ENCODE measurements at regions not wholly inside any gene's neighbourhood (a gene's known extent, or its start where the extent isn't known, plus 50 kb on each side); places are given as distances from the start of the nearest gene placed in this dataset. TPM values are rescaled to one million over a fixed set of nuclear protein-coding genes. Genes with fewer than 3 reads are reported as not detected.

DNA sequence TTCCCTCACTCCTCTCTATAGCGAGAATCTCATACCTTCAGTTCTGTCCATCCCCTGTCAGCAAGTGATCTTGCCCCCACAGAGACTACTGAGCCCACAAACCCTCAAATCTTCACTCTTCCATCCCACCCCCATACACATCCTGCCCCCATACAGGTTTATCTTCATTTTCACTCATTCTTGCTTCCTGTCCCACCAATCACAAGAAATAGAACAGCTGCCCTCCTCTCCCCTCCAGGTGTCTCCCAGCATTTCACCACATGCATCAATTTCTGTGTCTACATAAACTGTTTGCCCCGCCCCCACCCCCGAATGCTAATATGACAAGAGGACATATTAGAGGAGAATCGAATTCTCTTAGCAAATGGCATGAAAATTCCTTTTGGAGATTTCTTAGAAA, 54.9 kb upstream of the CARMIL1 start:
- H3K4me3 ChIP-seq (ENCODE audit: control extremely low read depth in 1 of 5, extremely low read depth in 1 of 5, insufficient read depth in 1 of 5, low read depth in 2 of 5, low read length in 4 of 5) = no peak overlapping the region
- intact Hi-C loops (cut with micrococcal nuclease) = loop anchor here (10.0 kb wide), 1 partner anchor 721 kb away; no protein-coding TSS in a partner anchor
- WGBS (ENCODE audit: insufficient coverage) = 82% methylated on average over 1 of the region's 4 CpGs
- no peak overlapping the region for H3K4me2 ChIP-seq (replicated peaks; ENCODE audit: low read depth, low read length, poor library complexity, severe bottlenecking)
- H3K79me2 ChIP-seq (ENCODE audit: control insufficient read depth, insufficient read depth, low read length) = no peaks in the 10 kb centered on the region
- H3K4me1 ChIP-seq (ENCODE audit: control insufficient read depth in 2 of 2, insufficient read depth in 2 of 2, low read length in 2 of 2) = peaks cover 0 to 3% of the 10 kb centered on the region in 2 donors
- no peak overlapping the region for H3K27ac ChIP-seq (ENCODE audit: low read length in 2 of 2)
- H3K9me3 Mint-ChIP-seq (ENCODE audit: insufficient read depth) = no peaks in the 10 kb centered on the region
- no peak overlapping the region for H3K27ac Mint-ChIP-seq
- TF ChIP-seq EZH2 (IDR thresholded peaks at IDR 0.05; ENCODE audit: borderline replicate concordance, insufficient read depth, low read depth, low read length, poor library complexity, severe bottlenecking) = no peak
- no peaks in the 10 kb centered on the region for H3K36me3 ChIP-seq (replicated peaks in 1 of 2; ENCODE audit: control extremely low read depth in 1 of 2, control insufficient read depth in 1 of 2, extremely low read depth in 1 of 2, insufficient read depth in 2 of 2, low read length in 1 of 2)
- no peaks in the 10 kb centered on the region for H3K9me3 ChIP-seq (ENCODE audit: control extremely low read depth in 1 of 3, control insufficient read depth in 2 of 3, insufficient read depth in 1 of 3, low read length in 2 of 3)
- peak overlapping the region; percentile 42 for H3K4me3 Mint-ChIP-seq
- no peak for ATAC-seq (ENCODE audit: low read depth)
- H3K9ac ChIP-seq (ENCODE audit: low read length) = no peak overlapping the region
- peaks cover 0 to 3% (median 0%) of the 10 kb centered on the region in 4 experiments for H3K27me3 ChIP-seq (replicated peaks in 1 of 4; ENCODE audit: control extremely low read depth in 1 of 4, control insufficient read depth in 3 of 4, insufficient read depth in 4 of 4, low read length in 3 of 4)
- peaks cover 13% of the 10 kb centered on the region for H3K27me3 Mint-ChIP-seq
- CTCF ChIA-PET = interaction anchor here (0.8 to 4.0 kb wide), 21 partner anchors 10 to 713 kb away, joined by 3 to 70 read pairs (median 5); no protein-coding TSS in a partner anchor
- peaks cover 7% of the 10 kb centered on the region for H3K4me1 Mint-ChIP-seq
- no peaks in the 10 kb centered on the region for H4K20me1 ChIP-seq (ENCODE audit: control insufficient read depth, insufficient read depth, low read length, poor library complexity, severe bottlenecking)
- no peak for DNase-seq
- H2AFZ ChIP-seq (ENCODE audit: insufficient read depth, low read depth, low read length, poor library complexity, severe bottlenecking) = peak overlapping the region; percentile 34
- POLR2A ChIA-PET = no interaction called here

DNA sequence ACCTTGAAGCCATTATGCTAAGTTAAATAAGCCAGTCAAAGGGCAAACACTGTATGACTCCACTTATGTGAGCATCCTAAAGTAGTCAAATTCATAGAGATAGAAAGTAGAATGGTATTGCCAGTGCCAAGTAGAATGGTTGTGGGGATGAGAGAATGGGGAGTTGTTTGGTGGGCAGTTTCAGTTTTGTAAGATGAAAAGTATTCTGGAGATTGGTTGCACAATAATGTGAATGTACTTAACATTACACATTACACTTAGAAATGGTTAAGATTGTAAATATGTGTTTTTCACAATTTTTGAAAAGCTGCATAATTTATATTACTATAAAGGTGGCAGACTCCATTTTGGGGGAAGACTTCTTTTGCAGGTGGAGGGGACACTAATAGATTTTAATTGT, 51.3 kb upstream of the CARMIL1 start:
- TF ChIP-seq EZH2 (IDR thresholded peaks at IDR 0.05; ENCODE audit: borderline replicate concordance, insufficient read depth, low read depth, low read length, poor library complexity, severe bottlenecking) = no peak
- TF ChIP-seq, protein P1, sequence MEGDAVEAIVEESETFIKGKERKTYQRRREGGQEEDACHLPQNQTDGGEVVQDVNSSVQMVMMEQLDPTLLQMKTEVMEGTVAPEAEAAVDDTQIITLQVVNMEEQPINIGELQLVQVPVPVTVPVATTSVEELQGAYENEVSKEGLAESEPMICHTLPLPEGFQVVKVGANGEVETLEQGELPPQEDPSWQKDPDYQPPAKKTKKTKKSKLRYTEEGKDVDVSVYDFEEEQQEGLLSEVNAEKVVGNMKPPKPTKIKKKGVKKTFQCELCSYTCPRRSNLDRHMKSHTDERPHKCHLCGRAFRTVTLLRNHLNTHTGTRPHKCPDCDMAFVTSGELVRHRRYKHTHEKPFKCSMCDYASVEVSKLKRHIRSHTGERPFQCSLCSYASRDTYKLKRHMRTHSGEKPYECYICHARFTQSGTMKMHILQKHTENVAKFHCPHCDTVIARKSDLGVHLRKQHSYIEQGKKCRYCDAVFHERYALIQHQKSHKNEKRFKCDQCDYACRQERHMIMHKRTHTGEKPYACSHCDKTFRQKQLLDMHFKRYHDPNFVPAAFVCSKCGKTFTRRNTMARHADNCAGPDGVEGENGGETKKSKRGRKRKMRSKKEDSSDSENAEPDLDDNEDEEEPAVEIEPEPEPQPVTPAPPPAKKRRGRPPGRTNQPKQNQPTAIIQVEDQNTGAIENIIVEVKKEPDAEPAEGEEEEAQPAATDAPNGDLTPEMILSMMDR (IDR thresholded peaks at IDR 0.05) = no peak
- ATAC-seq (ENCODE audit: low read depth) = no peak
- Histone ChIP-seq H3K27ac (ENCODE audit: low read length in 2 of 2) (no peak overlapping the region), H3K79me2 (ENCODE audit: control insufficient read depth, insufficient read depth, low read length) (no peaks in the 10 kb centered on the region), H4K20me1 (ENCODE audit: control insufficient read depth, insufficient read depth, low read length, poor library complexity, severe bottlenecking) (no peaks in the 10 kb centered on the region), H3K4me2 (replicated peaks; ENCODE audit: low read depth, low read length, poor library complexity, severe bottlenecking) (no peak overlapping the region), H3K27me3 (replicated peaks in 1 of 4; ENCODE audit: control extremely low read depth in 1 of 4, control insufficient read depth in 3 of 4, insufficient read depth in 4 of 4, low read length in 3 of 4) (peaks cover 0 to 3% (median 0%) of the 10 kb centered on the region in 4 experiments), H3K4me3 (ENCODE audit: control extremely low read depth in 1 of 5, extremely low read depth in 1 of 5, insufficient read depth in 1 of 5, low read depth in 2 of 5, low read length in 4 of 5) (no peak overlapping the region), H3K4me1 (ENCODE audit: control insufficient read depth in 2 of 2, insufficient read depth in 2 of 2, low read length in 2 of 2) (peaks cover 0 to 3% of the 10 kb centered on the region in 2 donors), H3K9me3 (ENCODE audit: control extremely low read depth in 1 of 3, control insufficient read depth in 2 of 3, insufficient read depth in 1 of 3, low read length in 2 of 3) (no peaks in the 10 kb centered on the region), H3K36me3 (replicated peaks in 1 of 2; ENCODE audit: control extremely low read depth in 1 of 2, control insufficient read depth in 1 of 2, extremely low read depth in 1 of 2, insufficient read depth in 2 of 2, low read length in 1 of 2) (no peaks in the 10 kb centered on the region), H2AFZ (ENCODE audit: insufficient read depth, low read depth, low read length, poor library complexity, severe bottlenecking) (no peak overlapping the region), H3K9ac (ENCODE audit: low read length) (no peak overlapping the region)
- no peak overlapping the region for H3K27ac Mint-ChIP-seq
- H3K4me1 Mint-ChIP-seq = peaks cover 7% of the 10 kb centered on the region
- intact Hi-C loops (cut with micrococcal nuclease) = loop anchor here (10.0 kb wide), 1 partner anchor 717 kb away; no protein-coding TSS in a partner anchor
- no peaks in the 10 kb centered on the region for H3K9me3 Mint-ChIP-seq (ENCODE audit: insufficient read depth)
- POLR2A ChIA-PET = no interaction called here
- H3K4me3 Mint-ChIP-seq = no peak overlapping the region
- peaks cover 13% of the 10 kb centered on the region for H3K27me3 Mint-ChIP-seq
- no peak for DNase-seq
- CTCF ChIA-PET = interaction anchor here (1.0 to 1.1 kb wide), 2 partner anchors 262 to 329 kb away, joined by 3 to 4 read pairs; no protein-coding TSS in a partner anchor

Small RNA genes in the stretch of these regions (small RNA-seq; reads per million reads assigned to genes)
- gene RN7SL334P (ENCODE audit: insufficient read length, low read depth, low replicate concordance) = not detected
